ENCODE measurements at regions not wholly inside any gene's neighbourhood (a gene's known extent, or its start where the extent isn't known, plus 50 kb on each side); places are given as distances from the start of the nearest gene placed in this dataset.

GRCh38 chr16:86986136-86986535 is 331.1 kb downstream of the C16orf95 start:
- DNase-seq: no peak

GRCh38 chr16:86986809-86987487 is 330.2 kb downstream of the C16orf95 start:
- no peak for DNase-seq

GRCh38 chr16:86987746-86988670 is 329.2 kb downstream of the C16orf95 start:
- no peak for DNase-seq

- DNase-seq: no peak
Measured at GRCh38 chr16:86988920-86989696, 328.1 kb downstream of the C16orf95 start.

- DNase-seq: no peak
Measured at GRCh38 chr16:86990451-86990850, 326.7 kb downstream of the C16orf95 start.

GRCh38 chr16:86991679-86992078 is 325.5 kb downstream of the C16orf95 start:
- no peak for DNase-seq

- no peak for DNase-seq
Measured at GRCh38 chr16:86992587-86992986, 324.6 kb downstream of the C16orf95 start.

GRCh38 chr16:86993426-86994110 is 323.6 kb downstream of the C16orf95 start:
- DNase-seq: no peak

- no peak for DNase-seq
Measured at GRCh38 chr16:86994215-86994614, 323.0 kb downstream of the C16orf95 start.

- DNase-seq: no peak
Measured at GRCh38 chr16:86994651-86995171, 322.5 kb downstream of the C16orf95 start.

- DNase-seq: no peak
Measured at GRCh38 chr16:86995456-86995855, 321.7 kb downstream of the C16orf95 start.

GRCh38 chr16:86996081-86996480 is 321.1 kb downstream of the C16orf95 start:
- no peak for DNase-seq

GRCh38 chr16:86997058-86997457 is 320.1 kb downstream of the C16orf95 start:
- no peak for DNase-seq

- DNase-seq: no peak
Measured at GRCh38 chr16:86998196-86999001, 318.8 kb downstream of the C16orf95 start.

- no peak for DNase-seq
Measured at GRCh38 chr16:87000001-87000400, 317.2 kb downstream of the C16orf95 start.

GRCh38 chr16:87002717-87003413 is 314.3 kb downstream of the C16orf95 start:
- DNase-seq: no peak

- DNase-seq: no peak
Measured at GRCh38 chr16:87003414-87003755, 313.8 kb downstream of the C16orf95 start.

- no peak for DNase-seq
Measured at GRCh38 chr16:87006021-87006420, 311.2 kb downstream of the C16orf95 start.

GRCh38 chr16:87006789-87007745 is 310.1 kb downstream of the C16orf95 start:
- DNase-seq: no peak

- no peak for DNase-seq
Measured at GRCh38 chr16:87007907-87008306, 309.3 kb downstream of the C16orf95 start.

Measured in T-helper 1 cell (primary cell).